ENCODE measurements at regions not wholly inside any gene's neighbourhood (a gene's known extent, or its start where the extent isn't known, plus 50 kb on each side); places are given as distances from the start of the nearest gene placed in this dataset.

DNA sequence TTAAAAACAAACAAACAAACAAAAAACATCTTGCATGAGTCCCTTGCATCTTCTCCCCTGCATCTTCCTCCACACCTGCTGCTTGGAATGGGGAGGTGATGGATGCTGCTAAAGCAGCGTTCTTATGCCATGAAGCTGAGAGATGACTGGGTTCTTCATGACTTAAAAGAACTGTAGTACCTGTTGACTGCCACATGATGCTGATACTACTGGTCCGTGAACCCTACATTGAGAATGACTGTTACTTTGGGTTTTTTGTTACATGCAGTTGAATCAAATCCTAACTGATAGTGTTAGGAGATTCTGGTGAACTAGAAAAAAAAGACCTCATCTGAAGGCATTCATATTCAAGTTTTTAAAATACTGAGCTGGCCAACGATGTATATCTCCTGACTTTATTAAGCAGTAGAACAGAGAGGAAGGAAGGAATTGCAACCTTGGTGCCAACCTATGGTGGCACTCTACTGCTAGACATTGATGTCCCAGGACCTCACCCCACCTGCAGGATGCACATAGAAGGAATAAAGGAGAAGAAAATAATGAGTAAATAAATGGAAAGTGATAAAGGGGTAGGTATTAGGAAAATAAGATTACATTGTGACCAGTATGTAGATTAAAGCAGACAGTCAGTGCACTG lies 63.2 kb upstream of the SPAG16 start:
- no peak overlapping the region for H3K4me3 ChIP-seq (ENCODE audit: low read depth, low read length)
- in situ Hi-C loops (cut with HindIII; ENCODE audit: low sequenced_read_pairs) = no loop called here
- TF ChIP-seq, protein P1, sequence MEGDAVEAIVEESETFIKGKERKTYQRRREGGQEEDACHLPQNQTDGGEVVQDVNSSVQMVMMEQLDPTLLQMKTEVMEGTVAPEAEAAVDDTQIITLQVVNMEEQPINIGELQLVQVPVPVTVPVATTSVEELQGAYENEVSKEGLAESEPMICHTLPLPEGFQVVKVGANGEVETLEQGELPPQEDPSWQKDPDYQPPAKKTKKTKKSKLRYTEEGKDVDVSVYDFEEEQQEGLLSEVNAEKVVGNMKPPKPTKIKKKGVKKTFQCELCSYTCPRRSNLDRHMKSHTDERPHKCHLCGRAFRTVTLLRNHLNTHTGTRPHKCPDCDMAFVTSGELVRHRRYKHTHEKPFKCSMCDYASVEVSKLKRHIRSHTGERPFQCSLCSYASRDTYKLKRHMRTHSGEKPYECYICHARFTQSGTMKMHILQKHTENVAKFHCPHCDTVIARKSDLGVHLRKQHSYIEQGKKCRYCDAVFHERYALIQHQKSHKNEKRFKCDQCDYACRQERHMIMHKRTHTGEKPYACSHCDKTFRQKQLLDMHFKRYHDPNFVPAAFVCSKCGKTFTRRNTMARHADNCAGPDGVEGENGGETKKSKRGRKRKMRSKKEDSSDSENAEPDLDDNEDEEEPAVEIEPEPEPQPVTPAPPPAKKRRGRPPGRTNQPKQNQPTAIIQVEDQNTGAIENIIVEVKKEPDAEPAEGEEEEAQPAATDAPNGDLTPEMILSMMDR (IDR thresholded peaks at IDR 0.05; ENCODE audit: low read depth, low read length) = no peak
- no peak for DNase-seq (ENCODE audit: low read depth, low spot score)

DNA sequence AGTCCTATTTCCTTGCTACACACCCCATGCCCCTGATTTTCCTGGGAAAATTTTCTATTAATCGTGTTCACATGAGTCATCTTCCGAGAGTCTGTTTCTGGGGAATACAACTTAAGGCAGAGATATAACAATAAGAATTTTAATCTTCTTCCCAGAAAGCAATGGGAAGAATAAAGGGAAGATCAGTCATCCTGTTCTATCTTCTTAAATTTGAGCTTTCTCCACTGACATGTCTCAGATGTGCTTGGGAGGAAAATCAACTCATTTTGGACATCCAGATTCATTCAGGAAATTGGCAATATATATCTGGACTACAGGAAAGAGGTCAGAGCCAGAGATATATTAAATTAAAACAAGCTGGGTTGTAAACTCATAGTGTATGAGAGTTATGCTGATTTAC lies 62.3 kb upstream of the SPAG16 start:
- peak; percentile 25 for DNase-seq (ENCODE audit: low read depth, low spot score)
- TF ChIP-seq, protein P1 (IDR thresholded peaks at IDR 0.05; ENCODE audit: low read depth, low read length) = no peak
- in situ Hi-C loops (cut with HindIII; ENCODE audit: low sequenced_read_pairs) = no loop called here
- H3K4me3 ChIP-seq (ENCODE audit: low read depth, low read length) = no peak overlapping the region

DNA sequence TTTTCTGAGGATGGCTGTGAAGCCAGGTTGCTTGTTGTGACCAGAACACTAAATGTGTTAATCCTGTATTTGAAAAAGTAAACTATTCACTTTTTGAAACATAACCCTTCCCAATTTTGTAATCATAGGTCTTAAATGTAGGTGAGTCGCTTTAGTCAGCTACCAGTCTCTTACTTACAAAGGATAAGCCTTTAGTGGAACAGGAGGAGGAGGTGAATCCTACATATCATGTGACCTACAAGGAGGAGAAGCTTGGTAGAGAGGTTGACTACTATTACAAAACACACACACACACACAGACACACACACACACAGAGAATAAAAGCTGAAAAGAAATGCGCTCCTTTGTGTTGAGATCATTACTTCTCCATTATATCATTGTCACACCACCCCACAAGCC lies 59.9 kb upstream of the SPAG16 start:
- TF ChIP-seq, protein P1 (IDR thresholded peaks at IDR 0.05; ENCODE audit: low read depth, low read length) = no peak
- no peak for DNase-seq (ENCODE audit: low read depth, low spot score)
- in situ Hi-C loops (cut with HindIII; ENCODE audit: low sequenced_read_pairs) = no loop called here
- H3K4me3 ChIP-seq (ENCODE audit: low read depth, low read length) = no peak overlapping the region

DNA sequence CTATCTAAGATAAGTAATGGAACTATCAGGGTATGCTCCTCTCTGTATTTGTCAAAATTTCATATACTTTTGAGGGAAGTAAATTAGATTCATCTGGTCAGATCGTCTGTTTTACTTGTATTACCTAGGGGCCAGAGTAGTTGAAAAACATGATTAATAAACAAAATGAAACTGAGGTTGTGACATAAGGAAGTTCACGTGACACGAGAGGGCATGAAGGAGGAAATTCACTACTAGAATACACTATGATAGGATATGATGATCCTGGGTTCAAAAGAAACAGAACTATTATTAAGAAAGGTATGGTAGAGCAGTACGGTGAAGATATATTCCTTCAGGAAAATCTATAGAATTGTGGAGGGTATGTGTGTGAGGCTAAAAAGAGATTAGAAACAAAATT lies 58.4 kb upstream of the SPAG16 start:
- in situ Hi-C loops (cut with HindIII; ENCODE audit: low sequenced_read_pairs) = no loop called here
- TF ChIP-seq, protein P1 (IDR thresholded peaks at IDR 0.05; ENCODE audit: low read depth, low read length) = no peak
- DNase-seq (ENCODE audit: low read depth, low spot score) = no peak
- H3K4me3 ChIP-seq (ENCODE audit: low read depth, low read length) = no peak overlapping the region

DNA sequence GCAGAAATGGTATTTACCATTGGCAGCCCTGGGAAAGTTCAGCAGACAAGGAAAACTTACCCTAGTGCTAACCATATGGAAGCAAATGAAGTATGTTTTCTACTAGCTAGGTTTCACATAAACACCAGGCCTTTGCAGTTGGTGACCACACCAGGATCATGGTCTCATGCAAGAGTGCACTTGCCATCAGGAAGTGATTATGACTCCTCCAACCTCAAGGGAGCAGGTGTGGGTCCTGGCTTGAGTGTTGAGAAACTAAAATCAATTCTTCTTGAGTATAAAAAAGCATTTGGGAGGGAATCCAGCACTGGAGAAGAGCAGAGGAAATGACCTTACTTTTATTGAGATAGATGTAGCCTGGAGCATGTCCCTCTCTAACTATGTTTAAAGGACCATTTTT lies 56.8 kb upstream of the SPAG16 start:
- in situ Hi-C loops (cut with HindIII; ENCODE audit: low sequenced_read_pairs) = no loop called here
- DNase-seq (ENCODE audit: low read depth, low spot score) = peak; percentile 40
- TF ChIP-seq, protein P1 (IDR thresholded peaks at IDR 0.05; ENCODE audit: low read depth, low read length) = no peak
- H3K4me3 ChIP-seq (ENCODE audit: low read depth, low read length) = no peak overlapping the region

DNA sequence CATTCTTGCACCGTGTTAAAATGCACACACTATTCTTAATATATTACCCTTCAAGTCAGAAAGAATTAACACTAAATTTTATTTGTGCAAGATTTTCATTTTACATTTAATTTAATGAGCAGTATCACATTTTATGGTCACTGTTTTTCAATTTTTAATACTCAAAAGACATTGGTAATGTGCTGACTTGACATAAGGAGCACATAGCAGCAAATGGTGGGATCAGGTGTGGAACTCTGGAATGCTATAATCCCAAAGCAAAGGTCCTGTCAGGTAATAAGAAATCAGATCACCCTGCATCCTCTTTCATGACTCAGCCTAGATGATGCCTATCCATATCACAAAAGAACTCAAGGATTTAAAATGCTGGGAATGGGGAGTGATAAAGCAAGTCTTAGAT lies 55.6 kb upstream of the SPAG16 start:
- no peak for DNase-seq (ENCODE audit: low read depth, low spot score)
- TF ChIP-seq, protein P1 (IDR thresholded peaks at IDR 0.05; ENCODE audit: low read depth, low read length) = no peak
- in situ Hi-C loops (cut with HindIII; ENCODE audit: low sequenced_read_pairs) = no loop called here
- no peak overlapping the region for H3K4me3 ChIP-seq (ENCODE audit: low read depth, low read length)
